Gastroesophageal sphincter (tissue), 3 donors: ENCODE measurements at regions not wholly inside any gene's neighbourhood (a gene's known extent, or its start where the extent isn't known, plus 50 kb on each side); places are given as distances from the start of the nearest gene placed in this dataset.

ENCODE experiments used
- CTCF ChIP-seq, 4 experiments: fragments of 200-600 bp in 2 of 4; fragments of 450-650 bp in 2 of 4; sonication (generic) in 1 of 4; IDR thresholded peaks; one replicate each; pipeline ENCODE4 v1.5.1; 2017 to 2019; ENCODE audit warnings: antibody characterized with exemption in 4 of 4, mild to moderate bottlenecking in 2 of 4, moderate library complexity in 2 of 4
- POLR2A ChIP-seq, 2 donors: fragments of 450-650 bp; IDR thresholded peaks; one replicate each; pipeline ENCODE4 v1.6.1; 2017; ENCODE audit warnings: antibody characterized with exemption in 2 of 2, mild to moderate bottlenecking in 2 of 2, moderate library complexity in 1 of 2

- no peak for TF ChIP-seq CTCF (IDR thresholded peaks at IDR 0.05)
- no peak for TF ChIP-seq POLR2A (IDR thresholded peaks at IDR 0.05)
These were observed 1131.8 kb downstream of the GRIK2 start for GRCh38 chr6:102525336-102525735.
